Epithelial cell of esophagus (primary cell): ENCODE measurements at regions not wholly inside any gene's neighbourhood (a gene's known extent, or its start where the extent isn't known, plus 50 kb on each side); places are given as distances from the start of the nearest gene placed in this dataset.
A peak's percentile ranks its signal among the peaks of the same experiment; 100 is the strongest.
"Not testable (repeated sequence)": the region's sequence is repeated elsewhere in the genome, so short reads cannot be mapped to it uniquely, and the experiment has no call there.

ENCODE experiments used
- DNase-seq: peaks from one replicate; pipeline ENCODE4 v3.0.0; 2010; ENCODE audit warnings: low read depth
- H3K4me3 ChIP-seq: 2 replicates; pipeline ENCODE4 v1.5.1; 2011; ENCODE audit warnings: mild to moderate bottlenecking, low read length, control low read depth
- CTCF ChIP-seq: IDR thresholded peaks from 2 replicates; pipeline ENCODE4 v1.5.1; 2011; ENCODE audit warnings: low read depth, mild to moderate bottlenecking, low read length, control low read depth, inconsistent platforms; ENCODE audit not compliant: insufficient read depth; ENCODE audit errors: missing control alignments

GRCh38 chr5:124173386-124173785, 573.1 kb downstream of the ZNF608 start:
- no peak for TF ChIP-seq CTCF
- DNase-seq, result no peak
- no peak overlapping the region for H3K4me3 ChIP-seq

GRCh38 chr5:124172389-124173003, 573.9 kb downstream of the ZNF608 start:
- no peak overlapping the region for H3K4me3 ChIP-seq
- no peak for DNase-seq
- no peak for TF ChIP-seq CTCF

- not testable (repeated sequence) for H3K4me3 ChIP-seq, DNase-seq
These were observed 578.3 kb downstream of the ZNF608 start for GRCh38 chr5:124168093-124168492.

- peak; percentile 61 for DNase-seq
- no peak for TF ChIP-seq CTCF
- no peak overlapping the region for H3K4me3 ChIP-seq
These were observed 583.5 kb downstream of the ZNF608 start for GRCh38 chr5:124162767-124163532.

- DNase-seq, result no peak
- no peak for TF ChIP-seq CTCF
- H3K4me3 ChIP-seq, result no peak overlapping the region
These were observed 585.2 kb downstream of the ZNF608 start for GRCh38 chr5:124161266-124161665.

GRCh38 chr5:124160265-124160664, 586.2 kb downstream of the ZNF608 start:
- no peak for TF ChIP-seq CTCF
- H3K4me3 ChIP-seq, result no peak overlapping the region
- no peak for DNase-seq

- TF ChIP-seq CTCF, result no peak
- peak; percentile 5 for DNase-seq
- H3K4me3 ChIP-seq, result no peak overlapping the region
These were observed 589.1 kb downstream of the ZNF608 start for GRCh38 chr5:124157320-124157719.
